ENCODE measurements at regions not wholly inside any gene's neighbourhood (a gene's known extent, or its start where the extent isn't known, plus 50 kb on each side); places are given as distances from the start of the nearest gene placed in this dataset.

DNA sequence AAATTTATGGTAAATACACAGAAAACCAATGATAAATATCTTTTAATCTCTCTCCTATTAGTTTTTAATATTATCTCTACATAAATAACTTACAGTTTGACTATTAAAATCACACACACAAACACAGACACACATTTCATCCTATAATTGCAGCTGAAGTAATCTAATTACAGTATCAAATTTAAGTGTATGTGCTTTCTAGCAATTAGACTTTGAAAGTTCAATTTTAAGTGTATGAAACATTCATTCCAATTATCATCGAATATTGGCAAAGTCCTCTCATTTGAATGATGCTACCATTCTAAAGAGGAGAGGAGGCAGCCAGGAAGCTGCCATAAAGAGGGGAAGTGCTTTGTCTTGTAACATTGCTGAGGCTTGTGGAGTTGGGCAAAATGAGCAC is 221.2 kb upstream of the PABPC4L start:
- intact Hi-C loops (cut with DNase I; ENCODE audit: low total_unique reads), result no loop called here
- Histone ChIP-seq H3K27me3 (replicated peaks in 1 of 7) (no peaks in the 10 kb centered on the region), H3K4me1 (no peaks in the 10 kb centered on the region), H3K4me3 (no peak overlapping the region), H3K36me3 (no peaks in the 10 kb centered on the region), H3K27ac (no peak overlapping the region), H3K9me3 (no peaks in the 10 kb centered on the region)
- no peak for DNase-seq
- TF ChIP-seq, protein P1, sequence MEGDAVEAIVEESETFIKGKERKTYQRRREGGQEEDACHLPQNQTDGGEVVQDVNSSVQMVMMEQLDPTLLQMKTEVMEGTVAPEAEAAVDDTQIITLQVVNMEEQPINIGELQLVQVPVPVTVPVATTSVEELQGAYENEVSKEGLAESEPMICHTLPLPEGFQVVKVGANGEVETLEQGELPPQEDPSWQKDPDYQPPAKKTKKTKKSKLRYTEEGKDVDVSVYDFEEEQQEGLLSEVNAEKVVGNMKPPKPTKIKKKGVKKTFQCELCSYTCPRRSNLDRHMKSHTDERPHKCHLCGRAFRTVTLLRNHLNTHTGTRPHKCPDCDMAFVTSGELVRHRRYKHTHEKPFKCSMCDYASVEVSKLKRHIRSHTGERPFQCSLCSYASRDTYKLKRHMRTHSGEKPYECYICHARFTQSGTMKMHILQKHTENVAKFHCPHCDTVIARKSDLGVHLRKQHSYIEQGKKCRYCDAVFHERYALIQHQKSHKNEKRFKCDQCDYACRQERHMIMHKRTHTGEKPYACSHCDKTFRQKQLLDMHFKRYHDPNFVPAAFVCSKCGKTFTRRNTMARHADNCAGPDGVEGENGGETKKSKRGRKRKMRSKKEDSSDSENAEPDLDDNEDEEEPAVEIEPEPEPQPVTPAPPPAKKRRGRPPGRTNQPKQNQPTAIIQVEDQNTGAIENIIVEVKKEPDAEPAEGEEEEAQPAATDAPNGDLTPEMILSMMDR (IDR thresholded peaks at IDR 0.05 in 8 of 11, conservative IDR thresholded peaks at IDR 0.05 in 3 of 11), result no peak
- no peak for TF ChIP-seq POLR2AphosphoS5 (IDR thresholded peaks at IDR 0.05)
- TF ChIP-seq POLR2A (IDR thresholded peaks at IDR 0.05), result no peak
- WGBS, 5 donors, result 55 to 70% (median 62%) methylated on average over 1 of the region's 1 CpG

DNA sequence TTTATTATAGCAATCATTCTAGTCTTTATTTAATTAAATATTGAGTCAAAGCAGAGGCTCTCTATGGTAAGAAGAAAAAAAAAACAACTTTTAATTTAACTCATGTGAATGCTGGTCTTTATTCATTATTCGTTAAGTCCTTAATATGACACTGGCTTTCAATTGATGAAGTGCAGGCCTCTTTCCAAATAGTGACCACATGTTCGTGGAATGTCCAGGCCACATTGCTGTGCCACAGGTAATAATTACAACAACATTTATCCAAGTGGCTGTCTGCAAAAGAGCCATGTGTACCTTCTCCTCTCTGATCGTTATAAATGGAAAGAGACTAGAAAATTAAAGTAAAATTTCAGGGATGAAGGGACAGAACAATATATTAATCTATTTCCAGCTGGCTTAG is 220.1 kb upstream of the PABPC4L start:
- no peak for DNase-seq
- no peak overlapping the region for H3K4me3 ChIP-seq
- intact Hi-C loops (cut with DNase I; ENCODE audit: low total_unique reads), result no loop called here
- H3K9me3 ChIP-seq, result no peaks in the 10 kb centered on the region
- no peaks in the 10 kb centered on the region for H3K27me3 ChIP-seq (replicated peaks in 1 of 7)
- no peak overlapping the region for H3K27ac ChIP-seq
- H3K4me1 ChIP-seq, result no peaks in the 10 kb centered on the region
- H3K36me3 ChIP-seq, result no peaks in the 10 kb centered on the region
- WGBS, 5 donors, result 64 to 80% (median 75%) methylated on average over 3 of the region's 3 CpGs
- TF ChIP-seq POLR2A (IDR thresholded peaks at IDR 0.05) (no peak), POLR2AphosphoS5 (IDR thresholded peaks at IDR 0.05) (no peak)
- TF ChIP-seq, protein P1 (IDR thresholded peaks at IDR 0.05 in 8 of 11, conservative IDR thresholded peaks at IDR 0.05 in 3 of 11), result no peak

DNA sequence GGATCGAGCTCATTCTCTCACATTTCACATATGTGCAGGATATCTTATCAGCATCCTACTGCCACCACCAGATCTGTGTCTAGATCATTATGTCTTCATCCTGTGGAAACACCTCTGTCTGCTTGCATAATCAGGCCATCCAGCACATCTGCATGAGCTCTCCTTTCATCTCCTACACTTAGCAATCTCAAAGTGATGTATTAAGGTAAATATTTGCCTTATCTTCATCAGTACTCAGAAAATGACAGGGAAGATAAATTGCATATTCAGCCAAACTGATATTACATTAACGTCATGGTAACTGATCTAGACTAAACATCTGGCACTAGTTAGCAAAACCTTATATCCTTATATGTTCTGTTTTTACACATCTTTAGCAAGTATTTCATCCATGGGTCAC is 207.3 kb upstream of the PABPC4L start:
- no peaks in the 10 kb centered on the region for H3K27me3 ChIP-seq (replicated peaks in 1 of 7)
- no peaks in the 10 kb centered on the region for H3K9me3 ChIP-seq
- intact Hi-C loops (cut with DNase I; ENCODE audit: low total_unique reads), result no loop called here
- no peaks in the 10 kb centered on the region for H3K36me3 ChIP-seq
- no peak overlapping the region for H3K27ac ChIP-seq
- WGBS, 5 donors, result 55 to 67% (median 66%) methylated on average over 2 of the region's 2 CpGs
- H3K4me3 ChIP-seq, result no peak overlapping the region
- TF ChIP-seq POLR2AphosphoS5 (IDR thresholded peaks at IDR 0.05) (no peak), POLR2A (IDR thresholded peaks at IDR 0.05) (no peak)
- TF ChIP-seq, protein P1 (IDR thresholded peaks at IDR 0.05 in 8 of 11, conservative IDR thresholded peaks at IDR 0.05 in 3 of 11), result no peak
- no peaks in the 10 kb centered on the region for H3K4me1 ChIP-seq
- DNase-seq, result no peak

DNA sequence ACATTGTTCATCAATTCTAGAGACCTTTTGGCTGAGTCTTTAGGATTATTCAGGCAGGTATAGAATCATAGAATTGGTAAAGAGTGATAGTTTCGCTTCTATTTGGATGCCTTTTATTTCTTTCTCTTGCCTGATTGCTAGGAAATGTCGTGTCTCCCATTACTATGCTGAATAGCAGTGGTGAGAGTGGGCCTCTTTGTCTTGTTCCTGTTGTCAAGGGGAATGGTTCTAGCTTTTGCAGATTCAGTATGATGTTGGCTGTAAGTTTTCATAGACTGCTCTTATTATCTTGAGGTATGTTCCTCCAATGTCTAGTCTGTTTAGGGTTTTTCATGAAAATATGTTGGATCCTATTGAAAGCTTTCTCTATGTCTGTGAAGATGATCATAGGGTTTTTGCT is 200.2 kb upstream of the PABPC4L start:
- Histone ChIP-seq H3K4me1 (no peaks in the 10 kb centered on the region), H3K36me3 (no peaks in the 10 kb centered on the region), H3K27ac (no peak overlapping the region), H3K9me3 (peaks cover 0 to 41% (median 18%) of the 10 kb centered on the region in 8 donors), H3K4me3 (no peak overlapping the region), H3K27me3 (replicated peaks in 1 of 7) (no peaks in the 10 kb centered on the region)
- TF ChIP-seq, protein P1 (IDR thresholded peaks at IDR 0.05 in 8 of 11, conservative IDR thresholded peaks at IDR 0.05 in 3 of 11), result no peak
- no peak for TF ChIP-seq POLR2AphosphoS5 (IDR thresholded peaks at IDR 0.05)
- TF ChIP-seq POLR2A (IDR thresholded peaks at IDR 0.05), result no peak
- intact Hi-C loops (cut with DNase I; ENCODE audit: low total_unique reads), result no loop called here
- no peak for DNase-seq
- 66 to 84% (median 68%) methylated on average over 2 of the region's 2 CpGs for WGBS, 5 donors
